GM08714 (cell line): ENCODE measurements at regions not wholly inside any gene's neighbourhood (a gene's known extent, or its start where the extent isn't known, plus 50 kb on each side); places are given as distances from the start of the nearest gene placed in this dataset.
A peak's percentile ranks its signal among the peaks of the same experiment; 100 is the strongest.
"Not testable (repeated sequence)": the region's sequence is repeated elsewhere in the genome, so short reads cannot be mapped to it uniquely, and the experiment has no call there.

Experiments used
- H3K4me3 ChIP-seq: fragments of 200-500 bp; sonication (Bioruptor generic); 2 replicates; pipeline ENCODE4 v1.5.1; 2014; ENCODE audit warnings: mild to moderate bottlenecking, low read length, inconsistent platforms
- ZNF274 ChIP-seq: IDR thresholded peaks from 2 replicates; pipeline ENCODE4 v1.6.1; 2012; ENCODE audit warnings: mild to moderate bottlenecking, low read depth, low read length

GRCh38 chr4:183798301-183799253 lies 106.5 kb upstream of the STOX2 start:
- peak overlapping the region; percentile 39 for H3K4me3 ChIP-seq
- no peak for TF ChIP-seq ZNF274

GRCh38 chr4:183801457-183802165 lies 103.5 kb upstream of the STOX2 start:
- H3K4me3 ChIP-seq: no peak overlapping the region
- no peak for TF ChIP-seq ZNF274

- no peak for TF ChIP-seq ZNF274
- no peak overlapping the region for H3K4me3 ChIP-seq
These were observed 98.8 kb upstream of the STOX2 start for GRCh38 chr4:183806341-183806740.

GRCh38 chr4:183807420-183808096 lies 97.5 kb upstream of the STOX2 start:
- no peak overlapping the region for H3K4me3 ChIP-seq
- TF ChIP-seq ZNF274: no peak

GRCh38 chr4:183808097-183808456 lies 97.0 kb upstream of the STOX2 start:
- no peak for TF ChIP-seq ZNF274

GRCh38 chr4:183812567-183812966 lies 92.5 kb upstream of the STOX2 start:
- H3K4me3 ChIP-seq: no peak overlapping the region
- no peak for TF ChIP-seq ZNF274

More at GRCh38 chr4:183808097-183808456, 97.0 kb upstream of the STOX2 start:
- no peak overlapping the region for H3K4me3 ChIP-seq

GRCh38 chr4:183814461-183814860 lies 90.6 kb upstream of the STOX2 start:
- H3K4me3 ChIP-seq: no peak overlapping the region
- no peak for TF ChIP-seq ZNF274

GRCh38 chr4:183816077-183816476 lies 89.0 kb upstream of the STOX2 start:
- no peak overlapping the region for H3K4me3 ChIP-seq
- no peak for TF ChIP-seq ZNF274

GRCh38 chr4:183816882-183817509 lies 88.1 kb upstream of the STOX2 start:
- no peak overlapping the region for H3K4me3 ChIP-seq
- no peak for TF ChIP-seq ZNF274

GRCh38 chr4:183818591-183818990 lies 86.5 kb upstream of the STOX2 start:
- not testable (repeated sequence) for H3K4me3 ChIP-seq

GRCh38 chr4:183821076-183821853 lies 83.8 kb upstream of the STOX2 start:
- no peak overlapping the region for H3K4me3 ChIP-seq
- no peak for TF ChIP-seq ZNF274

GRCh38 chr4:183823434-183823833 lies 81.7 kb upstream of the STOX2 start:
- no peak for TF ChIP-seq ZNF274
- H3K4me3 ChIP-seq: no peak overlapping the region

- H3K4me3 ChIP-seq: no peak overlapping the region
- TF ChIP-seq ZNF274: no peak
These were observed 79.8 kb upstream of the STOX2 start for GRCh38 chr4:183825346-183825745.
